Left lung (tissue), 4 donors: ENCODE measurements at regions not wholly inside any gene's neighbourhood (a gene's known extent, or its start where the extent isn't known, plus 50 kb on each side); places are given as distances from the start of the nearest gene placed in this dataset.
"Not testable (repeated sequence)": the region's sequence is repeated elsewhere in the genome, so short reads cannot be mapped to it uniquely, and the experiment has no call there.

Experiments used
- ATAC-seq: fragments of 200-7000 bp; cut with Tn5 transposase; one replicate; pipeline ENCODE4 v1.9.1; 2020; ENCODE audit warnings: moderate library complexity
- DNase-seq, 4 donors: peaks; one replicate each; pipeline ENCODE4 v3.0.0-alpha.2; 2013 to 2020
- H3K27ac ChIP-seq, 2 donors: fragments of 200-600 bp; sonication (generic) in 1 of 2; one replicate each; pipeline versions ENCODE4 v1.5.0 to v1.8.0; 2020 to 2021
- H3K27me3 ChIP-seq, 2 donors: fragments of 200-600 bp; sonication (generic) in 1 of 2; one replicate each; pipeline versions ENCODE4 v1.5.0 to v1.8.0; 2020 to 2021
- H3K36me3 ChIP-seq, 2 donors: fragments of 200-600 bp; sonication (generic) in 1 of 2; one replicate each; pipeline versions ENCODE4 v1.5.0 to v1.8.0; 2020 to 2021
- H3K4me1 ChIP-seq, 2 donors: fragments of 200-600 bp; one replicate each; pipeline ENCODE4 v1.8.0; 2021
- H3K4me3 ChIP-seq, 2 donors: fragments of 200-600 bp; sonication (generic) in 1 of 2; one replicate each; pipeline versions ENCODE4 v1.5.0 to v1.8.0; 2020 to 2021; ENCODE audit warnings: mild to moderate bottlenecking in 1 of 2
- H3K9me3 ChIP-seq, 2 donors: fragments of 200-600 bp; sonication (generic) in 1 of 2; one replicate each; pipeline versions ENCODE4 v1.5.0 to v1.8.0; 2020 to 2021
- intact Hi-C, 2 donors: fragments of 100-400 bp; cut with DNase I; formaldehyde crosslinking; loops; one replicate each; pipeline versions ENCODE4 v1.11.2 to v1.14.2; 2022
- TF ChIP-seq, protein P1 (sequence below), 2 donors: fragments of 200-600 bp; sonication (generic) in 1 of 2; IDR thresholded peaks; one replicate each; pipeline versions ENCODE4 v1.5.0 to v1.8.0; 2021; ENCODE audit warnings: antibody characterized with exemption in 2 of 2
- donor health status: DM: no; HTN: yes; CAD: no.
- donor health status: DM: no; HTN: no; CAD: no.

DNA sequence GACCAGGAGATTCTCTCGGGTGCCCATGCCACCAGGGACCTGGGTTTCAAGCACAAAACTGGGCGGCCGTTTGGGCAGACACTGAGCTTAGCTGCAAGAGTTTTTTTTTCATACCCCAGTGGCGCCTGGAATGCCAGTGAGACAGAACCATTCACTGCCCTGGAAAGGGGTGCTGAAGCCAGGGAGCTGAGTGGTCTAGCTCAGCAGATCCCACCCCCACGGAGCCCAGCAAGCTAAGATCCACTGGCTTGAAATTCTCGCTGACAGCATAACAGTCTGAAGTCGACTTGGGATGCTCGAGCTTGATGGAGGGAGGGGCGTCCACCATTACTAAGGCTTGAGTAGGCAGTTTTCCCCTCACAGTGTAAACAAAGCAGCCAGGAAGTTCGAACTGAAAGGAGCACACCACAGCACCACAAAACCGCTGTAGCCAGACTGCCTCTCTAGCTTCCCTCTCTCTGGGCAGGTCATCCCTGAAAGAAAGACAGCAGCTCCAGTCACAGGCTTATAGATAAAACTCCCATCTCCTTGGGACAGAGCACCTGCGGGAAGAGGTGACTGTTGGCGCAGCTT lies 157.7 kb downstream of the GIPC2 start:
- H3K27me3 ChIP-seq, intact Hi-C loops, H3K4me3 ChIP-seq, ATAC-seq, H3K36me3 ChIP-seq, H3K9me3 ChIP-seq, H3K27ac ChIP-seq, H3K4me1 ChIP-seq: not testable (repeated sequence)
- DNase-seq: peak in 1 of 4 donors; percentile 20

DNA sequence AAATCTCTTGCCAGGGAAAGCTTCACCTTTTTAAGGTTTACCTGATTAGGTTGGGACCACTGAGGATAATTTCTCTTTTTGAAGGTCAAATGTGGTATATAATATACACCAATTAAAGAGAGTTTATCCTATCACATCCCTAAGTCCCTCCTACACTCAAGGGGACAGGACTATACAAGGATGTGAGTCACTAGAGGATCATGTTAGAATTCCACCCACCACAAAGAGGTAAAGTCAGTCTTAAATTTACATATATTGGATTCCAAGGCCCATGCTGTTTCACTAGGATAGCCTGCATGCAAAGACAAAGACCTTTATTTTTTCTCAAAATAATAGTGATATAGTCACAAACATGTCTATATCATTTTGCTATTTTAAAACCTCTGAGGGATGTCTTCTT lies 164.4 kb downstream of the GIPC2 start:
- DNase-seq (no peak), ATAC-seq (no peak)
- intact Hi-C loops: no loop called here
- TF ChIP-seq, protein P1, sequence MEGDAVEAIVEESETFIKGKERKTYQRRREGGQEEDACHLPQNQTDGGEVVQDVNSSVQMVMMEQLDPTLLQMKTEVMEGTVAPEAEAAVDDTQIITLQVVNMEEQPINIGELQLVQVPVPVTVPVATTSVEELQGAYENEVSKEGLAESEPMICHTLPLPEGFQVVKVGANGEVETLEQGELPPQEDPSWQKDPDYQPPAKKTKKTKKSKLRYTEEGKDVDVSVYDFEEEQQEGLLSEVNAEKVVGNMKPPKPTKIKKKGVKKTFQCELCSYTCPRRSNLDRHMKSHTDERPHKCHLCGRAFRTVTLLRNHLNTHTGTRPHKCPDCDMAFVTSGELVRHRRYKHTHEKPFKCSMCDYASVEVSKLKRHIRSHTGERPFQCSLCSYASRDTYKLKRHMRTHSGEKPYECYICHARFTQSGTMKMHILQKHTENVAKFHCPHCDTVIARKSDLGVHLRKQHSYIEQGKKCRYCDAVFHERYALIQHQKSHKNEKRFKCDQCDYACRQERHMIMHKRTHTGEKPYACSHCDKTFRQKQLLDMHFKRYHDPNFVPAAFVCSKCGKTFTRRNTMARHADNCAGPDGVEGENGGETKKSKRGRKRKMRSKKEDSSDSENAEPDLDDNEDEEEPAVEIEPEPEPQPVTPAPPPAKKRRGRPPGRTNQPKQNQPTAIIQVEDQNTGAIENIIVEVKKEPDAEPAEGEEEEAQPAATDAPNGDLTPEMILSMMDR (IDR thresholded peaks at IDR 0.05): no peak
- no peaks in the 10 kb centered on the region for H3K4me1 ChIP-seq
- H3K27me3 ChIP-seq: no peaks in the 10 kb centered on the region
- no peaks in the 10 kb centered on the region for H3K36me3 ChIP-seq
- no peak overlapping the region for H3K27ac ChIP-seq
- H3K9me3 ChIP-seq: peaks cover 0 to 37% of the 10 kb centered on the region in 2 donors
- H3K4me3 ChIP-seq: no peak overlapping the region

DNA sequence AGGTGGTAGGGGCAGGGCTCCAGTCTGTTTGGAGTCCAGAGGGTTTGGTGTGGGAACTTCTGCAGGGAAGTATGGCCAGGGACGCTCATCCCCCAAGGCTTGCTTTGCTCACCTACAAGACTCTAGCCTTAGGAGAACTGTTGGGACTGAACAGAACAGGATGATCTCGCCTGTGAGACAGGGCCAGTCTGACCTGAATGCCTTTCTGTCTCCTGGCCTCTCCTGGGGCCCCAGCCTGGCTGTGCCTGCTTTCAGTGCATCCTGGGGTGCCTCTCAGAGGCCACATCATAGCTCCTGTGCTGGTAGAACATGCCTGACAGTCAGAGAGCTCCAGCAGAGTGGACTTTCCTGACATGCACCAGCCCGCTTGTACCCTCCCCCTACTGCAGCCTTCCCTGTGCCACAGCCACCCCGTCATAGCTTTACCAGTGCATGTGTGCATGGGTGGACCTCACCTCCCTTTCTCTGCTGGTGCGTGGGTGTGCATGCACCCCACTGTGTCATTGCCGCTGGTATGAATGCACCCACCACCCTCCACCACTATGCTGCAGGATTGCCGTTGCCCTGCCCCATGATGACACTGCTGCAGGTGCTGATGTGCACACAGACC lies 165.8 kb downstream of the GIPC2 start:
- H3K27ac ChIP-seq: no peak overlapping the region
- DNase-seq (peak in 1 of 4 donors; percentile 16), ATAC-seq (no peak)
- TF ChIP-seq, protein P1 (IDR thresholded peaks at IDR 0.05): no peak
- H3K9me3 ChIP-seq: peaks cover 0 to 46% of the 10 kb centered on the region in 2 donors
- H3K4me1 ChIP-seq: no peaks in the 10 kb centered on the region
- no peaks in the 10 kb centered on the region for H3K27me3 ChIP-seq
- intact Hi-C loops: no loop called here
- no peaks in the 10 kb centered on the region for H3K36me3 ChIP-seq
- H3K4me3 ChIP-seq: no peak overlapping the region

DNA sequence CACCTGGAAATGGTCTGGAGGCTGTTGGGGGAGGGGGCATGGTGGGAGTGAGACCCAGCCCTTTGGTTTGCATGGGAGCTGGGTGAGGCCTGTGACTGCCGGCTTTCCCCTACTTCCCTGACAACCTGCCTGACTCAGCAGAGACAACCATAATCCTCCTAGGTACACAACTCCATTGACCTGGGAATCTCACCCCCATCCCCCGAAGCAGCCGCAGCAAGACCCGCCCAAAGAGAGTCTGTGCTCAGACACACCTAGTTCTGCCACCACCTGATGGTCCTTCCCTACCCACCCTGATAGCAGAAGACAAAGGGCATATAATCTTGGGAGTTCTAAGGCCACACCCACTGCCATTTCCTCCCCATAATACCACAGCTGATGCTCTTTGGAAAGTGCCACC lies 168.6 kb downstream of the GIPC2 start:
- H3K27ac ChIP-seq: no peak overlapping the region
- DNase-seq (no peak), ATAC-seq (no peak)
- no peaks in the 10 kb centered on the region for H3K4me1 ChIP-seq
- H3K4me3 ChIP-seq: no peak overlapping the region
- no peaks in the 10 kb centered on the region for H3K27me3 ChIP-seq
- TF ChIP-seq, protein P1 (IDR thresholded peaks at IDR 0.05): no peak
- peaks cover 0 to 56% of the 10 kb centered on the region in 2 donors for H3K9me3 ChIP-seq
- intact Hi-C loops: no loop called here
- H3K36me3 ChIP-seq: no peaks in the 10 kb centered on the region

DNA sequence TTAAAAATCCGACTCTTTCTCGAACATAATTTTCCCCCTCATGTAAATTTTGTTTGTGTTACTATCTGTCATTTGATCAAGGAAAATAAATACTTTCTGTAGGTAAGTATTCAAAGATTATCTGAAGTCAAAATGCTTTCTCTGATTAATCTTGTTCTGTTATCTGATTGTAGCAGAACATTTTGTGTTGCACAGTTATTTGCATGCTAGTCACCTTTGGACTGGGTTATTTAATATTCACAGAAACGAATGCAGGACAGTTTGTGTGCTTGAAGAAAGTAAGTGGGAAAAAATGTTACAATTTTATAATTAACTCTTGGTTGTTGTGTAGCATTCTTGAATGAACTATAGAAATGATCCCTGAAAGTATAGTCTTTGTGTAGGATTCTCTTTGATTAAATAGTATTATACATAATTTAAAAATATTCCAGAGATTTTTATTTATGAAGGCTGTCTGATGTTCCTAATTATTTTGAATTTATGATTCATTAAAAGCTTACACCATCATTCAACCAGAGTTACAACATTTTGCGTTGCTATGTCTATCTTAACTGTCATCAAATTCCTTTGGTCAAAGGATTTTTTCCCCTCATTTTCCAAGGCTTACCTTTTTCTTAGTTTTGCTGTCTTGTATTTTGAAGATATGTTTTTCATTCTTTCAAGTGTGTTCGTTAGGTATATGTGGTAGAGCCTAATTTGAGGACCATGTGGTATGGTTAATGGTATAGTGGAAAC lies 176.6 kb downstream of the GIPC2 start:
- no peaks in the 10 kb centered on the region for H3K4me1 ChIP-seq
- DNase-seq: no peak
- no peaks in the 10 kb centered on the region for H3K27me3 ChIP-seq
- H3K4me3 ChIP-seq: no peak overlapping the region
- TF ChIP-seq, protein P1 (IDR thresholded peaks at IDR 0.05): no peak
- H3K9me3 ChIP-seq: peaks cover 0 to 30% of the 10 kb centered on the region in 2 donors
- intact Hi-C loops: no loop called here
- no peak overlapping the region for H3K27ac ChIP-seq
- no peaks in the 10 kb centered on the region for H3K36me3 ChIP-seq
- ATAC-seq: no peak
